GM19468 (cell line): ENCODE measurements at regions not wholly inside any gene's neighbourhood (a gene's known extent, or its start where the extent isn't known, plus 50 kb on each side); places are given as distances from the start of the nearest gene placed in this dataset.
"Not testable (repeated sequence)": the region's sequence is repeated elsewhere in the genome, so short reads cannot be mapped to it uniquely, and the experiment has no call there.

Experiments
- ATAC-seq: cut with Tn5 transposase; IDR thresholded peaks from one replicate; pipeline ENCODE4 v1.9.1; 2021; ENCODE audit warnings: mild to moderate bottlenecking, moderate library complexity, moderate number of reproducible peaks; ENCODE audit not compliant: unreplicated experiment; ENCODE audit errors: extremely low read depth

DNA sequence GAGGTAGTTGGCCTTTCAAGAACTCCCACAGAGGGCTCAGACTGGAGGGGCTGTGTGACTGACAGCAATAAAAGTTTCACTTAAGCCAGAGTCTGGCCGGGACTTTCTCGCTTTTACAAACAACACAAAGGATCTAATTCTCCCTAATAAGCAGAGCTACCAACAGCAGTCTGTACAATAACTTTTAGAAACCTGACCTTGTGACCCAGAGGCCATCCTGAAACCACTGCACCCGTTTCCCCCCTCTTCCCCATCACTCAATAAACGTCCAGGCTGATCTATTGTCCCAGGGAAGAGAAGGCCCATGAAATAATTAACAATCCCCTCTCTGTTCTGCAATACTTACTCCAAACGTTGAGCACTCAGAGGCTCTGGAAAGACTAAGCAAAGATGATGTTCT is 442.4 kb downstream of the ZIC3 start:
- no peak for ATAC-seq

DNA sequence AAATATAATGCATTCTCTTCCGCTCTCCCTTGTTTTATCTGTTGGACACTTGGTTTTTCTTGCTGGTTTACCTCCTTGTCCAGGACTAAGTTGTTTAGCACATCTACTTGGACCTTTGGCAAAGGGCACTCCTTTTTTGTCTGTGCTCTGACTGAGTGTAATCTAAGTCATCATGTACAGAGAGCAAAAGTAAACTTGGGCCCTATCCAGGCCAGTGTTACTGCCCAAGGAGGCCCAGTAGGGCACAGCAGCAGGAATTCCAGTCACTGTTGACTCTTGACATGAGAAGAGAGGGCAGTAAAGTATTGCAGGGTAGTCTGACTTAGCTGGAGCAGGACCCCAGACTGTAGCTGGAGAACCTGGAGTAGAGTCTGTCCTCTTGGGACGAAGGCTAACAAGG is 445.5 kb downstream of the ZIC3 start:
- ATAC-seq: no peak

DNA sequence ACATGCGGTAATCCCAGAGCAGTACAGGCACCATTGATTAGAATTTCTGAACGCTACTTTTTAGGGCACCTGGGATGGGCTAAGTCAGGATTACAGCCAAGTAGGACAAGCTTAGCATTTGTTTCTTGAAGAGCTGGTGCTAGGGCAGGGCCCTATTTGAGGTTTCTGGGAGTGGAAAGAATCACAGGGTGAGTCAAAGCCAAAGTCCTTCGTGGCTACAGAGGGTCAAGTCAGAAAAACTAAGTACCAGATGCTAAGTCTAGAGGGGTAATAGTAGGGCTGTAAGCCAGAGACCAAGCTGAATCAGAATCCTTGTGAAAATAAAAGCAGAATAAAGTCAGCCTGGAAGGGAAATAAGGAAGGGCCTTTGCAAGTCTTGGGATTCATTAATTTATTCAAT is 448.6 kb downstream of the ZIC3 start:
- no peak for ATAC-seq

DNA sequence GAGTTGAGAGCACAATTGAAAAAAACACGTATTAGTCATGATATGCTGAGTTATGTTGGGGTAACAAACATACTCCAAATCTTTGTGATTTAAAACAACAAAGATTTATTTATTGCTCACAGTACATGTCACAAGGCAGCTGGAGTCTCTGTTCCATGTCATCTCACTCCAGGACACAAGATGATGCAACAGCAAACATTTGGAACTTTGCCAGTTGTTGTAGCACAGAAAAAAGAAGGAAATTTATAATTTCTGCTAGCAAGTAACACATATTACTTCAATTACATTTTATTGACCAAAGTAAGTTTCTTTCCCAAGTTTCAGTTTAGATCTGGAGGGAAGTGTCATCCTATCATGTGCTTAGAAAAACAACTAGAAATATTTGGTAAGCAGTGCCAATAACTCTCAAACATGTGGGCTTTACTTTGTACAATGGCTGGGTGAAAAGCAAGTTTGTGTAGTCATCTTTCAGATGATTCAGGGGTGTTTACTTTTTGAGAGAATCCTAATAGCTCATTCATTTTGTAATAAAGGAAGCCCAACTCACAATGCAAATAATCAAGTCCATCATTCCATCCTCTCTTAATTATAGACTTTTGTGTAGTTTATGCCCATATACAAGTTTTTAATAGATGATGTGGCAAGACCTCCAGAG is 452.3 kb downstream of the ZIC3 start:
- no peak for ATAC-seq

DNA sequence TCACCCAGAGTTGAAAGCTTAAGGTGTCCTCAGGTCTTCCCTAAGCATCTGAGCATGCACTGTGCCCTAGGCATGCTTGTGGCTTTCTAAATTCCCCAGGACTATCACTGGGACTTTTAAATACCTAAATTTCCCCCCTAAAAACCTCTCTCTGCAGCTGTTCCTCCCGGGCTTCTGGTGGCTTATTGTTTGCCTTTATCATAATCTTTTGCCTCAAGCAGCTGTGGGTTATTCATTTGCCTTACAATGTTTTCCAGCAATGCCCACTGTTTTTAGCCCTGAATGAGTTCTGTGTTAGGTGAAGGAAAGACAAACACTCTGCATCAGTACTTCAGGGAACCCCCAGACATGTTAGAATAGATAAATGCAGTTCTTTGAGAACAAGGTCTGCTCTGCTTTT is 455.0 kb downstream of the ZIC3 start:
- ATAC-seq: no peak

DNA sequence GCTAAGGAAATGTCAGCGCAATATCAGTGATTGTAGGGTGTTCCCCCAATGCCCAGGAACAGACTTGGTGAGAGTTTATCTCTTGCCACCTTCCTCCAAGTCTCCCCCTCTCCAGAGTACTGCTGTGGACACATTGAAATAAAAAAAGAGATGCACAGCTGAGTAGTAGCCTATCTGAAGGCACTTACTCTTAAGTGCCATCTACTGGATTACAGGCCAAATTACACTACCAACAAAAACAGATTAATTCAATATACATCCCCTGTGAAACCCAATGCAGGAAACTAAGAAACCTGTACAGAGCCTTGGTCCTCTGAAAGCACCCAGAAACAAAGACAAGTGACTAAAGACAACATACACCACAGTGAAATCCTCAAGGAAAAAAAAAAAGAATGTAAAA is 460.3 kb downstream of the ZIC3 start:
- peak; percentile 63 for ATAC-seq

DNA sequence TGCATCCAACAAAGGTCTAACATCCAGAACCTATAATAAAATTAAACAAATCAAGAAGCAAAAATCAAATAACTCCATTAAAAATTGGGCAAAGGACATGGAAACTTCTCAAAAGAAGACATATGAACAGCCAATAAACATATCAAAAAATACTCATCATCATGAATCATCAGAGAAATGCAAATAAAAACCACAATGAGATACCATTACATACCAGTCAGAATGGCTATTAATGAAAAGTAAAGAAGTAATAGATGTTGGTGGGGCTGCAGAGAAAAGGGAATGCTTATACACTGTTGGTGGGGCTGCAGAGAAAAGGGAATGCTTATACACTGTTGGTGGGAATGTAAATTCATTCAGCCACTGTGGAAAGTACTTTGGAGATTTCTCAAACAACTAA is 465.8 kb downstream of the ZIC3 start:
- ATAC-seq: no peak

DNA sequence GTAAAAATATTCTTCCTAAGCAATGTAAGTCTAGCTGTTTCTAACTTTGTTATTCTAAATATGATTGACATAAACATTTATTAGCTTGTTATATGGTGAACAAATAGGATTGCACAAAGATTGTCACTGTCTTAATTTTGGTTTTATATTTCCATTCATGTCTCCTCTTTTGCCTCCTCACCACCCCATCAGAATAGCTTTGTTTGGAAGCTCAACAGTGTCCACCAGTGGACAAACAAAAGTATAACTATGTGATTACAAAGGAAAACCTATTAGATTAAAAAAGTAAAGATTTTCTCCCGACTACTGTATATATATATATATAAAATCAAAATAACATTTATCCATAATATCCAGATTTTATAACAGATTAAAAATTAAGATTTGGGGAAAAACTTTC is 468.2 kb downstream of the ZIC3 start:
- no peak for ATAC-seq

DNA sequence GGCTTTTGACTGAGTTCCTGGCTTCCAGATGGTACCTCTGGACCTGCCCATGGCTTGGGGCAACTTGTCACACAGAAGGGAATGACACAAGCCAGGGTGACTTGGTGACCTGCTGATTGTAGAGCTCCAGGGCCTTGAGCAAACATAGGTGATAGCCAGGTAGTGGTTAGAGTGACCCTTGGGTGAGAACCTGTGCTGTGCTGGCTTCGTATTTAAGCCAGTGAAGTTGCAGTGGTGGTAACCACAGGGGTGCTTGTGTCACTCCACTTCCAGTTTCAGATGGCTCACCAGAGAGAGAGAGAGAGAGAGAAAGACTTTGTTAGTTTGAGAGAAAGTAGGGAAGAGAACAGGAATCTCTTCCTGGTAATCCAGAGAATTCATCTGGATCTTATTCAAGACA is 471.6 kb downstream of the ZIC3 start:
- no peak for ATAC-seq

DNA sequence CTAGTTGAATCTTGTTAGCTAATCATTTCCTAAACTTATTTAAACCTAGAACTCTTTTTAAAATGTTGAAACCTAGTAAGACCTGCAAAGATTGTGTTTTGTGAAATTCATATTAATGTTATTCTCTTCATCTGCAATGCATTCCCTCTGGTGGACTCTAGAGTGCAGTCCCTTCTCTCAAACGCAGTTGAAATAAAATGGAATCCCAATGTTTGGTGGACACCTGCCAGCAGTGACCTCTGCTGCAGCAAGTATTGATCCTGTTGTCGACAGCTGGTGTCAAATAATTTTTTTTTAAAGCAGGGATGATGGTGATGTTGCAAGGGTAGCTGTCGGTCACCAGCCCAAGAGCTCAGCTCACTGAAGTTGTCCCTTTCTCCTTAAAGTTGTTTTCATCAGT is 492.0 kb downstream of the ZIC3 start:
- ATAC-seq: no peak

DNA sequence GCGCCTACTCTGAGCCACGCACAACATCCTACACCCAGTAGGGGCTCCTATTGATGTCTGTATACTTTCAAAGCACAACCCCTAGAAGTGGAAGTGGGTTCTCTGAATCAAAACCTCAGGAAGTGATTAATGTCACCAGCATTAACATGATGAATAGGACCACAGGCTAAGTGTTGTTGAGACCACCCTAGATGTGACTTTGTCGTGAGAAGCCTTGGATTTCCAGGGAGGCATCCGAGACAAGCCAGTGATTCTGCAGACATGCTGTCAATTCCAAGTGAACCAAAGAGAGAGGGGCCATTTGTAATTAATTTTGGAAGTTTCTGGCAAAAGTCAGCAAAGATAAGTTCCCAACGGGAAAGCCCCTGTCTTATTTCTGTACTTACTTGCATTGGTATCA is 493.0 kb downstream of the ZIC3 start:
- ATAC-seq: no peak

DNA sequence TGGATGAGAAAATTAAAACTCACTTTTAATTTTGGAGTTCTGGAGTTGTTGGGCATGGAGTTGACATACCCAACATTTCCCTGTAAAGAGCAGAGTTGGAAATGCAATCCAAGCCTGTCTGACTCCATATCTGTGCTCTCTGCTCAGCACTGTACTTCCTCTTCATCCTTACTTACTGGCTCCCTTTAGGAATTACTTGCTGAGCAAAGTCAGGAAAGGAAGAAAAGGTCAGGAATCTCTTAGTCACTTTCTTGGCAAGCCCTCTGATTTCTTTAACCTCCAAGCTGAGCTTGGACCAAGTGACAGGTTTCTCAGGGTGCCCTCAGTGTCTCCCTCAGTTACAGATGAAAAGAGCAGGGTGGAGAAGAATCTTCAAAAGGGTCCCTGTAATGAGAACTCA is 501.5 kb downstream of the ZIC3 start:
- no peak for ATAC-seq

DNA sequence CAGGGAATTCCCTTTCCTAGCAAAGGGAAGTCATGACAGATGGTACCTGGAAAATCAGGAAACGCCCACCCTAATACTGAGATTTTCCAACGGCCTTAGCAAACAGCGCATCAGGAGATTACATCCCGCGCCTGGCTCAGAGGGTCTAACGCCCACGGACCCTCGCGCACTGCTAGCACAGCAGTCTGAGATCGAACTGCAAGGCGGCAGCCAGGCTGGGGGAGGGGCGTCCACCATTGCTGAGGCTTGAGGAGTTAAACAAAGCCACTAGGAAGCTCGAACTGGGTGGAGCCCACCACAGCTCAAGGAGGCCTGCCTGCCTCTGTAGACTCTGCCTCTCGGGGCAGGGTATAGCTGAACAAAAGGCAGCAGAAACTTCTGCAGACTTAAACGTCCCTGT is 507.7 kb downstream of the ZIC3 start:
- ATAC-seq: no peak

DNA sequence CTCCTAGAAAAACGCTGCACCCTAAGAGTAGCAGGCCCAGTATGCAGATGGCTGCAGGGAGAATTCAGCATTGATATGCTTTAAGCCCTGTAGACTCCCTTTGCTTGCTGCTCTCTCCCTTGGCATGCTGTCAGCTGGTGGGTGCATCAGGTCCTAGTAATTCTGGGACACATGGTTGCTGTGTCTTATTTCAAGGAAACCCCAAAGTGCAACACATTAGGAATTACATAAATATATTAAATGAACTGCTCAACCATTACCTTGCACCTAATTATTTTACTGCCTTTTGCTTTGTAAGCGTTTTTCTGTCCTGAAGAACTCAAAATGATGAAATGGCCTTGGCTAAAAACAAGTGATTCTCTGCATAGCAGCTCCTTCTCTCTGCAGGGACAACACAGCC is 516.3 kb downstream of the ZIC3 start:
- ATAC-seq: no peak

DNA sequence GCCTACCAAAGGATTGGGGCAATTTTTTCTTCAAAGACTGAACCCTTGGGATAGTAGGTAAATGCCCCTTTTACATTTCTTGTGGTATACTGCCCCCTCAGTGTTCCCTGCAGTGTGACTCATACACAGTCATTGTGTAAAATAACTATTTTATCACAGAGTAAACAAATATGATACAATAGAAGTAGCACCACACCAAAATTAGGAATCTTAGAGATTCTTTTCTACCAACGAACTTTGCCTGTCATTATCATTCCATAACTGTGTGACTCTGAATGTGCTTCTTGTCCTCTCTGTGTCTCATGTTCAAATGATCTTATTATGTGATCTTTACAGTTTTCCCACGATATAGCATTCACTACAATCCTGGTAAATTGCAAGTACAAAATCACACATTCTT is 517.0 kb downstream of the ZIC3 start:
- ATAC-seq: no peak

DNA sequence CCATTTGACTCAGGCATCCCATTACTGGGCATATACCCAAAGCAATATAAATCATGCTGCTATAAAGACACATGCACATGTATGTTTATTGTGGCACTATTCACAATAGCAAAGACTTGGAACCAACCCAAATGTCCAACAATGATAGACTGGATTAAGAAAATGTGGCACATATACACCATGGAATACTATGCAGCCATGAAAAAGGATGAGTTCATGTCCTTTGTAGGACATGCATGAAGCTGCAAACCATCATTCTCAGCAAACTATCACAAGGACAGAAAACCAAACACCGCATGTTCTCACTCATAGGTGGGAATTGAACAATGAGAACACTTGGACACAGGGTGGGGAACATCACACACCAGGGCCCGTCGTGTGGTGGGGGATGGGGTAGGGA is 545.0 kb downstream of the ZIC3 start:
- not testable (repeated sequence) for ATAC-seq

DNA sequence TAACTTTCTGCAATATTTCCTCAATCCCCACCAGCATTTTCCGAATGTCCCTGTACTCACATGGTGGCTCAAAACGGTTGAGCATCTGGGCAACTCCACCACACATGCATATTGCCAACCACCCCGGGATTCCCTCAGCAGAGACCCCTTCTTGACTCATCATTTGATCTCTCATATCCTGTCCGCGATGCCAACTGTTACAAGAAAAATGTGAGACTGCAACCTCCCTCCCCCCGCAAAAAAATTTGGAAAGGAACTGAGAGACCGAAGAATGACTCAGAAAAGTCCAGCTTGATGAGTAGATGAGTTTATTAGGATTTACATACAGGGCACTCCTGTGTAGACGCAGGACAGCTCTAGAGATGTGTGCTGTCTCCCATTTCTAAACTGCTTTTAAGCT is 561.4 kb downstream of the ZIC3 start:
- ATAC-seq: no peak

DNA sequence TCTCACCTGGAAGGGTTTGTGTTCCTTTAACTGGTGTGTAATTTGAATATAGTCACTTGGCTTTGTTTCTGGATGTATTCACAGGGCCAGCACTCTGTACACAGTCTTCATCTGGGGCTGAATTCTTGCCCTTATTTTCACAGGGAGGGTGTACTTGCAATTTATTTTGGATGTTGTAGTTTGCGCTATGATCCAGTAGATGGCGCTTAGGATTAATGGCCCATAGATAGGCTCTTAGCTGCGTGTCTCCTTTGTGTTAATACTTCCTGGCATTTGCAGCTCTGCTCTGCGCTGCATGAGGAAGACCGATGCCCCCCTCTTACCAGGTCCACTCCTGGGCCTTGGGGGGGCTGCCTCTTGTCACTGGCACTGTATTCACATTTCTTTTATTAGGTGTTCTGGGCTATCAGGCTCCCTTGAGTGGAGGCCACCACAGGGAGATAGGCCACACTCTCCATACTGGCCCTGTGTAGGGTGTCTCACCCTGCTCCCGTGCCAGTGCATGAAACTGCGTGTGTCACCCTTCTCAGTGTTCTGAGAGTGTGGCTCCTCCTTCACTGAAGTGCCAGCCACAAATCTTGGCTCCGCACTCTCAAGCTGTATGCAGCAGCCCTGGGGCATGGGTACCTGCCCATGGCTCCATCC is 562.2 kb downstream of the ZIC3 start:
- peak; percentile 60 for ATAC-seq

DNA sequence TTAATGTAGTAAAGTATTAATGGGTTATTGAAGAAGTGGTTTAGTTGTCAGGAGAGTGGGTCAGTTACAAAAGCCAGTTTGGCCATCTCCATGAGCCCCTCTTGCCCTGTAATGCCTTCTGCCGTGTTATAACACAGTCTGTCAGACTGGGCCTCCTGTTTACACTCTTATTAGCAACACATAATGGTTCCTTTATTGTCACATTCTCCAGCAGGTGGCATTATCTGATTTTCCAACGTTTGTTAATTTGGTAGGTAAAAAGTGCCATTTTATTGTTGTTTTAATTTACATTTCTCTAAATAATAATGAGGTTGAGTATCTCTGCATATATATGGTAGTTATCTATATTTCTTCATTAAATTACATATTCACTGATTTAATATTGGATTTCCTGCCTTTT is 560.8 kb downstream of the FGF13 start:
- no peak for ATAC-seq

DNA sequence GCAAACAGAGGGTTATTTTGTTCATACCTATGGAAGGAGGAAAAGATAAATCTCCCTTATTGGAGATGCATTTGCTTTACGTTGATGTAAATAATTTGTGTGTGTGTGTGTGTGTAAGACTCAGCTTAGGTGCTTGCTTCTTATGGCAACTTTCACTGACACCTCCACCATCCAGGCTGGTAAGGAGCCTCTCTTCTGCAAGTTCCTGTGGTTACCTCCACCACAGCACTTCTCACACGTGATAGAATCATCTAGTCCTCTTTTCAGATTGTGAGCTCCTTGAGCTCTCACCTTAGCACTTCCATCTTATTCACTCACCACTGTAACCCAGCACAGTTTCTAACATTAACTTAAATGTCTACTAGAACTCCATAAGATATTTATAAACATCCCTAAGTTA is 553.7 kb downstream of the FGF13 start:
- ATAC-seq: no peak

DNA sequence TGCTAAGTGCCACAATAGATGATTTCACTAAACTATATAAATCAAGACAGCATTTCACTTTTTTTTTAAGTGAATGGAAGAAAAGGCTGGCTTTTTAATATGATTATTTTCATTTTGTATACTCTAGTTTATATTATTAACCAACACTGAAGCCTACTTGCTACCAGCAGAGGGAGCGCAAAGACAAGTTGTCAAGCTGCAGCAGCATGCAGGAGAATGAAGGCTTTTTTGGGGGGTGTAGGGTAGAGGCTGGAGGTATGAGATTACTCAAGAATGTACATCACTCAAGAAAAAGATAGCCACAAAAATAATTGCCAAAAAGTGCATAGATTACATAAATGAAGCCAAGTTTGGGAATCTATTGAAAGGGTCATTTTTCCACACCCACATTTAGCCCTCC is 519.5 kb downstream of the FGF13 start:
- ATAC-seq: no peak

DNA sequence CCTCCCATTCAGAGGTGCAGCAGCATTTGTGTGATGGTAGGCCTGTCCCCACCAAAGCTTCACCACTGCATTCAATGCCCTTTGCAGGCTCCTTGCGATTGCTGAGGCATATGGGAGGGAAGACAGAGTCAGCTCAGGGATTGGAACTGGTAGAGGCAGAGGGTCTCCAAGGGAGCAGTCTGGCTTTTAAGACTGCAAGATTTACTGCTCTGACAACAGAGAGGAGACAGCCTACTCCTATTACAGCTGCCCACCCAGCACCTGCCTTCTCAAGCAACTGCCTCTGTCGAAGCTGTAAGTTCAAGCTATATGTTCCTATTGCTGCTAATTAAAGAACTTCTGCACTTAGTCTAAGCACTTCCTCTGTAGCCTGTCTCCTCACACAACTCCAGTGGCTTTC is 481.8 kb downstream of the FGF13 start:
- ATAC-seq: no peak
